Skeletal muscle satellite cell (primary cell): ENCODE measurements at regions not wholly inside any gene's neighbourhood (a gene's known extent, or its start where the extent isn't known, plus 50 kb on each side); places are given as distances from the start of the nearest gene placed in this dataset.
"Not testable (repeated sequence)": the region's sequence is repeated elsewhere in the genome, so short reads cannot be mapped to it uniquely, and the experiment has no call there.

ENCODE experiments used
- H3K27me3 ChIP-seq: 2 replicates; pipeline ENCODE4 v1.7.0; 2013; ENCODE audit warnings: low read length; ENCODE audit not compliant: control insufficient read depth, insufficient read depth
- H3K36me3 ChIP-seq: 2 replicates; pipeline ENCODE4 v1.7.0; 2013; ENCODE audit warnings: mild to moderate bottlenecking, control low read depth, low read length; ENCODE audit not compliant: insufficient read depth
- H3K4me1 ChIP-seq: 2 replicates; pipeline ENCODE4 v1.7.0; 2013; ENCODE audit warnings: low read length; ENCODE audit not compliant: control insufficient read depth, insufficient read depth
- H3K4me2 ChIP-seq: 2 replicates; pipeline ENCODE4 v1.7.0; 2013; ENCODE audit warnings: mild to moderate bottlenecking, low read length
- H3K4me3 ChIP-seq: 2 replicates; pipeline ENCODE4 v1.7.0; 2013; ENCODE audit warnings: low read length
- H3K9ac ChIP-seq: 2 replicates; pipeline ENCODE4 v1.7.0; 2013; ENCODE audit warnings: mild to moderate bottlenecking, low read depth, low read length, moderate library complexity
- H3K9me3 ChIP-seq: replicated peaks from 2 replicates; pipeline ENCODE4 v1.7.0; 2013; ENCODE audit warnings: mild to moderate bottlenecking, control low read depth, low read length

- H3K36me3 ChIP-seq = no peaks in the 10 kb centered on the region
- H3K27me3 ChIP-seq = no peaks in the 10 kb centered on the region
- H3K9me3 ChIP-seq = no peaks in the 10 kb centered on the region
- H3K9ac ChIP-seq = no peak overlapping the region
- no peak overlapping the region for H3K4me2 ChIP-seq
- no peak overlapping the region for H3K4me3 ChIP-seq
- no peaks in the 10 kb centered on the region for H3K4me1 ChIP-seq
These were observed 55.7 kb upstream of the RNPC3 start for GRCh38 chr1:103469801-103470200.

DNA sequence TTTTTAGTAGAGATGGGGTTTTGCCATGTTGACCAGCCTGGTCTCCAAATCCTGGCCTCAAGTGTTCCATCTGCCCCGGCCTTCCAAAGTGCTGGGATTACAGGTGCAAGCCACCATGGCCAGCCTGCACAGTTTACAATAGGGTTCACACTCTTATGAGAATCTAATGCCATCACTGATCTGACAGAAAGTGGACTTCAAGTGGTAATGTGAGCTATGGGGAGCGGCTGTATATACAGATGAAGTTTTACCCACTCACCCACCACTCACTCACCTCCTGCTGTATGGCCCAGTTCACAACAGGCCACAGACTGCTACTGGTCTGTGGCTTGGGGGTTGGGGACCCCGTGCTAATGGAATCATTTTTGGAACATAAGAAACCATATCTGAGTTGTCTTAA, 58.4 kb upstream of the RNPC3 start:
- no peak overlapping the region for H3K4me2 ChIP-seq
- H3K9ac ChIP-seq = no peak overlapping the region
- H3K9me3 ChIP-seq = no peaks in the 10 kb centered on the region
- no peaks in the 10 kb centered on the region for H3K36me3 ChIP-seq
- no peaks in the 10 kb centered on the region for H3K27me3 ChIP-seq
- no peak overlapping the region for H3K4me3 ChIP-seq
- H3K4me1 ChIP-seq = peaks cover 6% of the 10 kb centered on the region

GRCh38 chr1:103461161-103462105, 64.1 kb upstream of the RNPC3 start:
- H3K27me3 ChIP-seq = no peaks in the 10 kb centered on the region
- no peak overlapping the region for H3K4me3 ChIP-seq
- H3K4me2 ChIP-seq = peak overlapping the region; percentile 10
- H3K36me3 ChIP-seq = no peaks in the 10 kb centered on the region
- H3K9ac ChIP-seq = peak overlapping the region; percentile 46
- no peaks in the 10 kb centered on the region for H3K9me3 ChIP-seq
- H3K4me1 ChIP-seq = peaks cover 15% of the 10 kb centered on the region

GRCh38 chr1:103460511-103460910, 65.0 kb upstream of the RNPC3 start:
- Histone ChIP-seq H3K4me3 (no peak overlapping the region), H3K4me2 (no peak overlapping the region), H3K9me3 (no peaks in the 10 kb centered on the region), H3K36me3 (no peaks in the 10 kb centered on the region), H3K27me3 (no peaks in the 10 kb centered on the region), H3K4me1 (peaks cover 15% of the 10 kb centered on the region), H3K9ac (no peak overlapping the region)

GRCh38 chr1:103459346-103459745, 66.2 kb upstream of the RNPC3 start:
- H3K9ac ChIP-seq = no peak overlapping the region
- H3K4me1 ChIP-seq = peaks cover 15% of the 10 kb centered on the region
- no peaks in the 10 kb centered on the region for H3K36me3 ChIP-seq
- no peak overlapping the region for H3K4me3 ChIP-seq
- H3K9me3 ChIP-seq = no peaks in the 10 kb centered on the region
- no peaks in the 10 kb centered on the region for H3K27me3 ChIP-seq
- no peak overlapping the region for H3K4me2 ChIP-seq

DNA sequence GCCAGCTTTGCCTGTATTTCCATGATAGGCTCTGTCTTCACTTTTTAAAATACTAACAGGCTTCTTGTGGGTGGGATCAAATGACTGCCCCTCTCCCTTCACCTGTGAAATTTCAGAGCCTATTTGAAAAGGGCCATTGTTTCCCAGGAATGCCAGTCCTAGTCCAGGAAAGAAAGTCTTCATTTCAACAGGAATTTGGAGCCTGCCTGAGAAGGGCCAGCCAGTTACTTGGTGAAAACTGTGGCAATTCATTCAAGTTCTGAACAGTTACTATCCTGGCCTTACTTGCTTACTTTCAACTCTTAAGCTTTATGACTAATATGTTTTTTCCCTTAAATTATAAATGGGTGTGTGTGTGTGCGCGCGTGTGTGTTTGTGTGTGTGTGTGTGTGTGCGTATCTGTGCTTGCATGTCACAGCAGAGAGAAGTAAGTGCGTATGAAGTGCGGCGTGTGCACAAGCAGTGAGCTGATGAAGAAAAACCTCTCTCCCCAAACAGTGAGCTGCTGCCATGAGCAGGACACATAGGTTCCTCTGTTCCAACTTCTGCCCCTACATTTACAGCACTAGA, 67.5 kb upstream of the RNPC3 start:
- peaks cover 15% of the 10 kb centered on the region for H3K4me1 ChIP-seq
- no peak overlapping the region for H3K4me2 ChIP-seq
- no peak overlapping the region for H3K9ac ChIP-seq
- no peaks in the 10 kb centered on the region for H3K36me3 ChIP-seq
- no peaks in the 10 kb centered on the region for H3K9me3 ChIP-seq
- no peaks in the 10 kb centered on the region for H3K27me3 ChIP-seq
- H3K4me3 ChIP-seq = no peak overlapping the region

DNA sequence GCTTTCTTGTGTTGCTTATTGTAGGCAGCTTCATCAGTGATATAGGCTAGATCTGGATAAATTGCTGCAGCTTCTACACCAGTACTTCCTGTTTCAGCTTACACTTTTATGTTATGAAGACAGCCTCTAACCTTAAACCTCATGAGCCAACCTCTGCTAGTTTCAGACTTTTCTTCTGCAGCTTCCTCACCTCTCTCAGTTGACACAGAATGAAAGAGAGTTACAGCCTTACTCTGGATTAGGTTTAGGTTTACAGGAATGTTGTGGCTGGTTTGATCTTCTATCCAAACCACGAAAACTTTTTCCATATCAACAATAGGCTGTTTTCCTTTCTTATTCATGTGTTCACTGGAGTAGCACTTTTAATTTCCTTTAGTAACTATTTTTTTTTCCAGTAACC, 76.9 kb upstream of the RNPC3 start:
- Histone ChIP-seq H3K9ac (no peak overlapping the region), H3K36me3 (no peaks in the 10 kb centered on the region), H3K9me3 (no peaks in the 10 kb centered on the region), H3K4me2 (no peak overlapping the region), H3K4me3 (no peak overlapping the region), H3K27me3 (no peaks in the 10 kb centered on the region), H3K4me1 (no peaks in the 10 kb centered on the region)

DNA sequence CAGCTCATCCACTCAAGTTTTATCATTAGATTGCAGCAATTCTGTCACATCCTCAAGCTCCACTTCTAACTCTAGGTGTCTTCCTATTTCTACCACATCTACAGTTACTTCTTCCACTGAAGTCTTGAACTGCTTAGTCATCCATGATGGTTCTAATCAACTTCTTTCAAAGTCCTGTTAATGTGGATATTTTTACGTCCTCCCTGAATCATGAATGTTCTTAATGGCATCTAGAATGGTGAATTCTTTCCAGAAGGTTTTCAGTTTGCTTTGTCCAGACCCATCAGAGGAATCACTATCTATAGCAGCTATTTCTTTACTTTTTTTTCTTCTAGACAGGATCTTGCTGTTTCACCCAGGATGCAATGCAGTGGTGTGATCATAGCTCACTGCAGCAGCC, 78.0 kb upstream of the RNPC3 start:
- Histone ChIP-seq H3K4me3 (no peak overlapping the region), H3K27me3 (no peaks in the 10 kb centered on the region), H3K4me1 (no peaks in the 10 kb centered on the region), H3K9ac (no peak overlapping the region), H3K4me2 (no peak overlapping the region), H3K9me3 (no peaks in the 10 kb centered on the region), H3K36me3 (no peaks in the 10 kb centered on the region)

- H3K4me1 ChIP-seq = no peaks in the 10 kb centered on the region
- no peak overlapping the region for H3K4me2 ChIP-seq
- no peaks in the 10 kb centered on the region for H3K9me3 ChIP-seq
- no peaks in the 10 kb centered on the region for H3K27me3 ChIP-seq
- no peak overlapping the region for H3K4me3 ChIP-seq
- H3K9ac ChIP-seq = no peak overlapping the region
- no peaks in the 10 kb centered on the region for H3K36me3 ChIP-seq
These were observed 84.2 kb upstream of the RNPC3 start for GRCh38 chr1:103441342-103441741.

DNA sequence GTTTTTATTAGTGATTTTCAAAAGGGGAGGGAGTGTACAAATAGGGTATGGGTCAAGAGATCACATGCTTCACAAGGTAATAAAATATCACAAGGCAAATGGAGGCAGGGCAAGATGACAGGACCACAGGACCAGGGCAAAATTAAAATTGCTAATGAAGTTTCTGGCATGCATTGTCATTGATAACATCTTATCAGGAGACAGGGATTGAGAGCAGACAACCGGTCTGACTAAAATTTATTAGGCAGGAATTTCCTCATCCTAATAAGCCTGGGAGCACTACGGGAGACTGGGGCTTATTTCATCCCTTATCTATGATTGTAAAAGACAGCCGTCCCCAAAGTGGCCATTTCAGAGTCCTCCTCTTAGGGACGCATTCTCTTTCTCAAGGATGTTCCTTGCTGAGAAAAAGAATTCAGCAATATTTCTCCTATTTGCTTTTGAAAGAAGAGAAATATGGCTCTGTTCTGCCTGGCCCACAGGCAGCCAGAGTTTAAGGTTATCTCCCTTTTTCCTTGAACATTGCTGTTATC, 88.9 kb upstream of the RNPC3 start:
- not testable (repeated sequence) for H3K4me3 ChIP-seq, H3K4me1 ChIP-seq, H3K4me2 ChIP-seq

DNA sequence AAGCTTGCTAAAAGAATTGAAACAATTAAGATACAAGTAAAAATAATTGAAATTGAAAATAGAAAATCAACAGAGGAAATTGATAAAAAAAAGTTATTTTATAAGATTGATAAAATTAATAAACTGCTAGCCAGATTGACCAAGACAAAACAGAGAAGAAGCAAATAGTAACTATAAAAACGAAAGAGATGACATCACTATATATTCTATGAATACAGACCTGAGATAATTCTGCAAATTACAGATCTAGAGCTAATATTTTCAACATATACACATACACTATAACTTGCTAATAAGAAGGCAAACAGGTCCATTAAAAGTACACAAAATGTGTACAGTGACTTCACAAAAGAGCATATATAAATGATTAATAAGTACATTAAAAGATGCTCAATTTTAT, 90.1 kb upstream of the RNPC3 start:
- H3K4me1 ChIP-seq = no peaks in the 10 kb centered on the region
- no peaks in the 10 kb centered on the region for H3K9me3 ChIP-seq
- no peaks in the 10 kb centered on the region for H3K36me3 ChIP-seq
- H3K4me3 ChIP-seq = no peak overlapping the region
- no peak overlapping the region for H3K4me2 ChIP-seq
- no peaks in the 10 kb centered on the region for H3K27me3 ChIP-seq
- no peak overlapping the region for H3K9ac ChIP-seq

More for the DNA sequence above, 88.9 kb upstream of the RNPC3 start:
- H3K27me3 ChIP-seq, H3K9ac ChIP-seq, H3K9me3 ChIP-seq, H3K36me3 ChIP-seq: not testable (repeated sequence)
